OCI-LY1 (cell line): ENCODE measurements at regions not wholly inside any gene's neighbourhood (a gene's known extent, or its start where the extent isn't known, plus 50 kb on each side); places are given as distances from the start of the nearest gene placed in this dataset.

Experiments used
- H2AFZ ChIP-seq: fragments of 200-600 bp; sonication (generic), shearing (Covaris generic); 2 replicates; pipeline ENCODE4 v1.6.0; 2014; ENCODE audit warnings: antibody characterized with exemption, mild to moderate bottlenecking, low read length
- H3F3A ChIP-seq: fragments of 200-600 bp; sonication (generic), shearing (Covaris generic); 2 replicates; pipeline ENCODE4 v1.6.0; 2014; ENCODE audit warnings: mild to moderate bottlenecking, antibody characterized with exemption, low read length, moderate library complexity; ENCODE audit not compliant: insufficient read depth
- H3K27ac ChIP-seq: fragments of 200-600 bp; sonication (generic); 2 replicates; pipeline ENCODE4 v1.5.1; 2014; ENCODE audit warnings: low read length, mixed run types, mild to moderate bottlenecking, low read depth; ENCODE audit not compliant: poor library complexity, severe bottlenecking
- H3K27me3 ChIP-seq: fragments of 200-600 bp; sonication (generic); 2 replicates; pipeline ENCODE4 v1.6.0; 2014; ENCODE audit warnings: antibody characterized with exemption, mild to moderate bottlenecking, low read length, moderate library complexity; ENCODE audit not compliant: insufficient read depth
- H3K36me3 ChIP-seq: fragments of 200-600 bp; sonication (generic); 2 replicates; pipeline ENCODE4 v1.6.1; 2014; ENCODE audit warnings: mild to moderate bottlenecking, antibody characterized with exemption, low read length, moderate library complexity, mixed read lengths; ENCODE audit not compliant: insufficient read depth
- H3K4me1 ChIP-seq: fragments of 200-600 bp; sonication (generic); 2 replicates; pipeline ENCODE4 v1.5.1; 2014; ENCODE audit warnings: mild to moderate bottlenecking, low read length, moderate library complexity; ENCODE audit not compliant: insufficient read depth, severe bottlenecking
- H3K4me2 ChIP-seq: fragments of 200-600 bp; sonication (generic), shearing (Covaris generic); 2 replicates; pipeline ENCODE4 v1.6.1; 2014; ENCODE audit warnings: low read length
- H3K4me3 ChIP-seq: fragments of 200-600 bp; sonication (generic); 2 replicates; pipeline ENCODE4 v1.5.1; 2014; ENCODE audit warnings: low read length, low read depth, mild to moderate bottlenecking, mixed read lengths; ENCODE audit not compliant: poor library complexity, severe bottlenecking
- H3K79me2 ChIP-seq: fragments of 200-600 bp; shearing (Covaris generic); 2 replicates; pipeline ENCODE4 v1.6.1; 2016; ENCODE audit warnings: mixed run types, low read length, mixed read lengths; ENCODE audit not compliant: insufficient read depth
- H3K9ac ChIP-seq: fragments of 200-600 bp; sonication (generic), shearing (Covaris generic); 2 replicates; pipeline ENCODE4 v1.6.1; 2014; ENCODE audit warnings: mild to moderate bottlenecking, low read length, mixed read lengths
- H3K9me2 ChIP-seq: fragments of 200-600 bp; sonication (generic), shearing (Covaris generic); 2 replicates; pipeline ENCODE4 v1.6.1; 2014; ENCODE audit warnings: low read depth, mild to moderate bottlenecking, low read length, mixed read lengths
- H3K9me3 ChIP-seq: fragments of 200-600 bp; shearing (Covaris generic); 2 replicates; pipeline ENCODE4 v1.6.1; 2014; ENCODE audit warnings: low read length, mixed read lengths
- H4K20me1 ChIP-seq: fragments of 200-600 bp; sonication (generic), shearing (Covaris generic); 2 replicates; pipeline ENCODE4 v1.6.0; 2016; ENCODE audit warnings: mild to moderate bottlenecking, low read length; ENCODE audit not compliant: insufficient read depth
- EZH2 ChIP-seq: fragments of 200-600 bp; sonication (generic), shearing (Covaris generic); IDR thresholded peaks from 2 replicates; pipeline ENCODE4 v1.8.0; 2017; ENCODE audit warnings: borderline replicate concordance, mixed run types, mild to moderate bottlenecking, antibody characterized with exemption, low read length, moderate library complexity, mixed read lengths
- TF ChIP-seq, protein P1 (sequence below): fragments of 200-600 bp; sonication (generic), shearing (Covaris generic); IDR thresholded peaks from 2 replicates; pipeline ENCODE4 v1.5.1; 2017; ENCODE audit warnings: mild to moderate bottlenecking, antibody characterized with exemption, low read length, moderate library complexity, mixed read lengths

DNA sequence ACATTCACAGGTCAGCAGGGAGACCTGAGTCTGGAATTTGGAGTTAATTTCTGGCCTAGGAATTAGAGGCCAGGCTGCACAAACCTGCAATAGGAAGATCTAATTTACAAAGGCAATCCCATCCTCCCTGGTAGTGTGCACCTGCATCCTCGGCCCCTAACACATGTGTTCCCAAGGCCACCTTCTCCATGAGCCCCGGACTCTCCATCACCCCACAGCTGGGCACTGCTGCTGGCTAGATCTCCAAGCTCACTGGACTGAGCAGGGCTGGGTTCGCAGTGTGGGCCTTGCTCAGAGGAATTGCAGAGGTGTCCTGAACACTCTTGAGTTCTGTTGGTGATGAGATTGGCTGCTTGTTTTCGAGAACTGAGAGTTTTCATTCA, 162.6 kb upstream of the TWIST2 start:
- no peak overlapping the region for H3K9ac ChIP-seq
- no peaks in the 10 kb centered on the region for H3K9me2 ChIP-seq
- TF ChIP-seq, protein P1, sequence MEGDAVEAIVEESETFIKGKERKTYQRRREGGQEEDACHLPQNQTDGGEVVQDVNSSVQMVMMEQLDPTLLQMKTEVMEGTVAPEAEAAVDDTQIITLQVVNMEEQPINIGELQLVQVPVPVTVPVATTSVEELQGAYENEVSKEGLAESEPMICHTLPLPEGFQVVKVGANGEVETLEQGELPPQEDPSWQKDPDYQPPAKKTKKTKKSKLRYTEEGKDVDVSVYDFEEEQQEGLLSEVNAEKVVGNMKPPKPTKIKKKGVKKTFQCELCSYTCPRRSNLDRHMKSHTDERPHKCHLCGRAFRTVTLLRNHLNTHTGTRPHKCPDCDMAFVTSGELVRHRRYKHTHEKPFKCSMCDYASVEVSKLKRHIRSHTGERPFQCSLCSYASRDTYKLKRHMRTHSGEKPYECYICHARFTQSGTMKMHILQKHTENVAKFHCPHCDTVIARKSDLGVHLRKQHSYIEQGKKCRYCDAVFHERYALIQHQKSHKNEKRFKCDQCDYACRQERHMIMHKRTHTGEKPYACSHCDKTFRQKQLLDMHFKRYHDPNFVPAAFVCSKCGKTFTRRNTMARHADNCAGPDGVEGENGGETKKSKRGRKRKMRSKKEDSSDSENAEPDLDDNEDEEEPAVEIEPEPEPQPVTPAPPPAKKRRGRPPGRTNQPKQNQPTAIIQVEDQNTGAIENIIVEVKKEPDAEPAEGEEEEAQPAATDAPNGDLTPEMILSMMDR: no peak
- TF ChIP-seq EZH2: no peak
- H3K79me2 ChIP-seq: no peaks in the 10 kb centered on the region
- H2AFZ ChIP-seq: no peak overlapping the region
- no peak overlapping the region for H3K27ac ChIP-seq
- no peak overlapping the region for H3K4me3 ChIP-seq
- no peaks in the 10 kb centered on the region for H3F3A ChIP-seq
- no peaks in the 10 kb centered on the region for H3K36me3 ChIP-seq
- no peak overlapping the region for H3K4me2 ChIP-seq
- H3K4me1 ChIP-seq: no peaks in the 10 kb centered on the region
- no peaks in the 10 kb centered on the region for H4K20me1 ChIP-seq
- no peaks in the 10 kb centered on the region for H3K9me3 ChIP-seq
- no peaks in the 10 kb centered on the region for H3K27me3 ChIP-seq

DNA sequence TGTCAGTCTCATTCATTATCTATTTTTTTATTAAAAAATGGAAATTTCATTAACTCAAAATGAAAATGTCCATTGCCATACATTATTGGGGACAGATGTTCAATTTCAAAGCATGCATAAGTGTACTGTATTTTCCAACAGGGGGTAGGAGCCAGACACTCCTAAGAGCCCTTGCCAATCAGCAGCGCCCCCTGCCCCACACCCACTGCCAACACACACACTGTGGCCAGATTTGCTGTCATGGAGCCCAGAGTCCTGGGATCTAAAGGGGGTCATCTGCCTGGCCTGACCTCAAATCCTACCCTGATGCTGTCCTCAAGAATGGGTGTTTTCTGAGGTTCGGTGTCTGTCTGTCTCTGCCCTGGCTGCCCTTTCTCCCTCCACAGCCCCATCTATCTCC, 162.2 kb upstream of the TWIST2 start:
- Histone ChIP-seq H3K27ac (no peak overlapping the region), H3K4me2 (no peak overlapping the region), H3K9ac (no peak overlapping the region), H3K9me3 (no peaks in the 10 kb centered on the region), H3K36me3 (no peaks in the 10 kb centered on the region), H3K4me1 (no peaks in the 10 kb centered on the region), H4K20me1 (no peaks in the 10 kb centered on the region), H3K9me2 (no peaks in the 10 kb centered on the region), H2AFZ (no peak overlapping the region), H3K27me3 (no peaks in the 10 kb centered on the region), H3K79me2 (no peaks in the 10 kb centered on the region), H3K4me3 (no peak overlapping the region), H3F3A (no peaks in the 10 kb centered on the region)
- no peak for TF ChIP-seq EZH2
- TF ChIP-seq, protein P1: peak; percentile 16; the same call in 1 of the 2 replicates

DNA sequence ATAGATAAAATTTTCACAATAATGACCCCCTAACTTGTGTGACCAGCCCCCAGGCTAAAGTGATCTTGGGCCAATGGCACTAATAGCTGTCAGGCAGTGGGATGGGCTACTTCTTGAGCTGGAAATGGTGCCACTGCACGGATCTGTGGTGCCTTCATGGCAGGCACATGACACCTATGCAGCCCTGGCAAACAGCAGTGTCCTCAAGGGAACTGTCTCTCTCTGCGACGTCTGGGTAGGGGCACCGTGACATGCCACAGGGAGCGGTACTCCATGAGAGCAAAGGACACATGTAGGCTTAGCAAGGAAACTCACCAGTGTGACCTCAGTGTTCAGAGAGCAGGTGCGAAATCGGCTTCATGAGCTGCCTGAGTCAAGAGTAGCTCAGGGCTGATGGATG, 161.7 kb upstream of the TWIST2 start:
- Histone ChIP-seq H3K27ac (no peak overlapping the region), H3K79me2 (no peaks in the 10 kb centered on the region), H2AFZ (no peak overlapping the region), H3K27me3 (no peaks in the 10 kb centered on the region), H3K9me3 (no peaks in the 10 kb centered on the region), H3K4me1 (no peaks in the 10 kb centered on the region), H3F3A (no peaks in the 10 kb centered on the region), H3K4me2 (no peak overlapping the region), H3K4me3 (no peak overlapping the region), H3K36me3 (no peaks in the 10 kb centered on the region), H4K20me1 (no peaks in the 10 kb centered on the region), H3K9ac (no peak overlapping the region), H3K9me2 (no peaks in the 10 kb centered on the region)
- no peak for TF ChIP-seq EZH2
- TF ChIP-seq, protein P1: no peak
